ENCODE measurements at regions not wholly inside any gene's neighbourhood (a gene's known extent, or its start where the extent isn't known, plus 50 kb on each side); places are given as distances from the start of the nearest gene placed in this dataset.
A peak's percentile ranks its signal among the peaks of the same experiment; 100 is the strongest.

- Mint-ChIP-seq H3K27ac (no peak overlapping the region), H3K4me1 (no peaks in the 10 kb centered on the region), H3K27me3 (no peaks in the 10 kb centered on the region), H3K4me3 (no peak overlapping the region), H3K36me3 (ENCODE audit: low read depth) (no peaks in the 10 kb centered on the region), H3K9me3 (ENCODE audit: low read depth) (peaks cover under 1% of the 10 kb centered on the region)
- intact Hi-C loops (cut with DNase I, micrococcal nuclease), result no loop called here
- no peak for DNase-seq
- POLR2A ChIA-PET, result no interaction called here
- CTCF ChIA-PET, result interaction anchor here (0.8 kb wide), 1 partner anchor 280 kb away, joined by 3 read pairs; no protein-coding TSS in a partner anchor
- ATAC-seq, result no peak
Observed at GRCh38 chr1:87673748-87674147, 345.1 kb downstream of the LMO4 start.

GRCh38 chr1:87674791-87675190, 346.1 kb downstream of the LMO4 start:
- ATAC-seq, result no peak
- Mint-ChIP-seq H3K27me3 (no peaks in the 10 kb centered on the region), H3K36me3 (ENCODE audit: low read depth) (no peaks in the 10 kb centered on the region), H3K4me1 (no peaks in the 10 kb centered on the region), H3K4me3 (no peak overlapping the region), H3K9me3 (ENCODE audit: low read depth) (no peaks in the 10 kb centered on the region), H3K27ac (no peak overlapping the region)
- intact Hi-C loops (cut with DNase I, micrococcal nuclease), result no loop called here
- ChIA-PET CTCF (no interaction called here), POLR2A (no interaction called here)
- DNase-seq, result no peak

- no peaks in the 10 kb centered on the region for H3K27me3 Mint-ChIP-seq
- POLR2A ChIA-PET, result no interaction called here
- H3K36me3 Mint-ChIP-seq (ENCODE audit: low read depth), result no peaks in the 10 kb centered on the region
- no peaks in the 10 kb centered on the region for H3K4me1 Mint-ChIP-seq
- no peaks in the 10 kb centered on the region for H3K9me3 Mint-ChIP-seq (ENCODE audit: low read depth)
- no peak overlapping the region for H3K27ac Mint-ChIP-seq
- DNase-seq, result no peak
- no peak for ATAC-seq
- CTCF ChIA-PET, result no interaction called here
- no peak overlapping the region for H3K4me3 Mint-ChIP-seq
- intact Hi-C loops (cut with DNase I, micrococcal nuclease), result no loop called here
Observed at GRCh38 chr1:87678266-87678665, 349.6 kb downstream of the LMO4 start.

GRCh38 chr1:87682565-87682964, 353.9 kb downstream of the LMO4 start:
- Mint-ChIP-seq H3K4me3 (no peak overlapping the region), H3K27me3 (no peaks in the 10 kb centered on the region), H3K4me1 (no peaks in the 10 kb centered on the region), H3K9me3 (ENCODE audit: low read depth) (no peaks in the 10 kb centered on the region), H3K27ac (no peak overlapping the region), H3K36me3 (ENCODE audit: low read depth) (no peaks in the 10 kb centered on the region)
- ATAC-seq, result no peak
- intact Hi-C loops (cut with DNase I, micrococcal nuclease), result no loop called here
- CTCF ChIA-PET, result interaction anchor here (0.7 kb wide), 1 partner anchor 1465 kb away, joined by 3 read pairs; no protein-coding TSS in a partner anchor
- POLR2A ChIA-PET, result no interaction called here
- no peak for DNase-seq

- no peaks in the 10 kb centered on the region for H3K4me1 Mint-ChIP-seq
- H3K4me3 Mint-ChIP-seq, result no peak overlapping the region
- no peak overlapping the region for H3K27ac Mint-ChIP-seq
- ChIA-PET CTCF (interaction anchor here (0.7 to 1.0 kb wide), 2 partner anchors 118 to 1173 kb away, joined by 3 to 4 read pairs; no protein-coding TSS in a partner anchor), POLR2A (no interaction called here)
- peaks cover 2% of the 10 kb centered on the region for H3K27me3 Mint-ChIP-seq
- no peak for ATAC-seq
- DNase-seq, result no peak
- no peaks in the 10 kb centered on the region for H3K9me3 Mint-ChIP-seq (ENCODE audit: low read depth)
- no peaks in the 10 kb centered on the region for H3K36me3 Mint-ChIP-seq (ENCODE audit: low read depth)
- intact Hi-C loops (cut with DNase I, micrococcal nuclease), result no loop called here
Observed at GRCh38 chr1:87683196-87683956, 354.7 kb downstream of the LMO4 start.

GRCh38 chr1:87684194-87684593, 355.5 kb downstream of the LMO4 start:
- Mint-ChIP-seq H3K27ac (no peak overlapping the region), H3K9me3 (ENCODE audit: low read depth) (no peaks in the 10 kb centered on the region), H3K4me1 (no peaks in the 10 kb centered on the region), H3K4me3 (peak overlapping the region; percentile 17), H3K36me3 (ENCODE audit: low read depth) (no peaks in the 10 kb centered on the region), H3K27me3 (peaks cover 3% of the 10 kb centered on the region)
- DNase-seq, result no peak
- no peak for ATAC-seq
- intact Hi-C loops (cut with DNase I, micrococcal nuclease), result no loop called here
- ChIA-PET POLR2A (no interaction called here), CTCF (interaction anchor here (1.0 kb wide), 1 partner anchor 119 kb away, joined by 4 read pairs; no protein-coding TSS in a partner anchor)

- POLR2A ChIA-PET, result no interaction called here
- H3K27ac Mint-ChIP-seq, result no peak overlapping the region
Observed at GRCh38 chr1:87684713-87685205, 356.1 kb downstream of the LMO4 start.

GRCh38 chr1:87685311-87686135, 356.8 kb downstream of the LMO4 start:
- no peak for DNase-seq
- Mint-ChIP-seq H3K36me3 (ENCODE audit: low read depth) (no peaks in the 10 kb centered on the region), H3K4me3 (no peak overlapping the region), H3K4me1 (no peaks in the 10 kb centered on the region), H3K27me3 (peaks cover 4% of the 10 kb centered on the region), H3K9me3 (ENCODE audit: low read depth) (no peaks in the 10 kb centered on the region), H3K27ac (no peak overlapping the region)
- ChIA-PET CTCF (interaction anchor here (0.7 kb wide), 1 partner anchor 173 kb away, joined by 3 read pairs; no protein-coding TSS in a partner anchor), POLR2A (interaction anchor here (0.6 kb wide), 1 partner anchor 71 kb away, joined by 3 read pairs; no protein-coding TSS in a partner anchor)
- no peak for ATAC-seq
- intact Hi-C loops (cut with DNase I, micrococcal nuclease), result no loop called here

More at GRCh38 chr1:87684713-87685205, 356.1 kb downstream of the LMO4 start:
- no peaks in the 10 kb centered on the region for H3K9me3 Mint-ChIP-seq (ENCODE audit: low read depth)
- H3K4me3 Mint-ChIP-seq, result peak overlapping the region; percentile 17
- no peaks in the 10 kb centered on the region for H3K36me3 Mint-ChIP-seq (ENCODE audit: low read depth)
- ATAC-seq (no peak), DNase-seq (no peak)
- intact Hi-C loops (cut with DNase I, micrococcal nuclease), result no loop called here
- CTCF ChIA-PET, result interaction anchor here (1.0 kb wide), 1 partner anchor 120 kb away, joined by 4 read pairs; no protein-coding TSS in a partner anchor
- H3K4me1 Mint-ChIP-seq, result no peaks in the 10 kb centered on the region
- H3K27me3 Mint-ChIP-seq, result peaks cover 4% of the 10 kb centered on the region

GRCh38 chr1:87686136-87686495, 357.4 kb downstream of the LMO4 start:
- H3K36me3 Mint-ChIP-seq (ENCODE audit: low read depth), result no peaks in the 10 kb centered on the region
- ATAC-seq, result no peak
- POLR2A ChIA-PET, result no interaction called here
- no peak overlapping the region for H3K4me3 Mint-ChIP-seq
- peaks cover 7% of the 10 kb centered on the region for H3K27me3 Mint-ChIP-seq
- CTCF ChIA-PET, result interaction anchor here (0.7 kb wide), 1 partner anchor 172 kb away, joined by 3 read pairs; no protein-coding TSS in a partner anchor
- no peaks in the 10 kb centered on the region for H3K9me3 Mint-ChIP-seq (ENCODE audit: low read depth)
- DNase-seq, result no peak
- H3K27ac Mint-ChIP-seq, result no peak overlapping the region
- intact Hi-C loops (cut with DNase I, micrococcal nuclease), result no loop called here
- no peaks in the 10 kb centered on the region for H3K4me1 Mint-ChIP-seq

- DNase-seq (no peak), ATAC-seq (no peak)
- H3K27me3 Mint-ChIP-seq, result peaks cover 7% of the 10 kb centered on the region
- intact Hi-C loops (cut with DNase I, micrococcal nuclease), result no loop called here
- ChIA-PET POLR2A (no interaction called here), CTCF (no interaction called here)
- no peaks in the 10 kb centered on the region for H3K9me3 Mint-ChIP-seq (ENCODE audit: low read depth)
- H3K36me3 Mint-ChIP-seq (ENCODE audit: low read depth), result no peaks in the 10 kb centered on the region
- no peak overlapping the region for H3K4me3 Mint-ChIP-seq
- no peaks in the 10 kb centered on the region for H3K4me1 Mint-ChIP-seq
- no peak overlapping the region for H3K27ac Mint-ChIP-seq
Observed at GRCh38 chr1:87686671-87687070, 358.0 kb downstream of the LMO4 start.

GRCh38 chr1:87688136-87688535, 359.5 kb downstream of the LMO4 start:
- Mint-ChIP-seq H3K4me3 (no peak overlapping the region), H3K9me3 (ENCODE audit: low read depth) (no peaks in the 10 kb centered on the region), H3K36me3 (ENCODE audit: low read depth) (no peaks in the 10 kb centered on the region), H3K4me1 (no peaks in the 10 kb centered on the region), H3K27ac (no peak overlapping the region), H3K27me3 (peaks cover 7% of the 10 kb centered on the region)
- ATAC-seq (no peak), DNase-seq (no peak)
- CTCF ChIA-PET, result interaction anchor here (0.8 kb wide), 1 partner anchor 169 kb away, joined by 3 read pairs; no protein-coding TSS in a partner anchor
- intact Hi-C loops (cut with DNase I, micrococcal nuclease), result no loop called here
- POLR2A ChIA-PET, result no interaction called here

All from activated CD4-positive, alpha-beta T cell treated with anti-CD3 and anti-CD28 coated beads for 36 hours (primary cell).